Activated T-helper 2 cell treated with anti-CD3 and anti-CD28 coated beads, Interferon-gamma antibody, Interleukin-2, Interleukin-4, amounts not matched to agents 10 μg/mL and 5 μg/mL and 100 μg/mL, durations not matched to agents 14 hours and 24 hours and 36 hours (primary cell): ENCODE measurements at regions not wholly inside any gene's neighbourhood (a gene's known extent, or its start where the extent isn't known, plus 50 kb on each side); places are given as distances from the start of the nearest gene placed in this dataset.

Experiments
- DNase-seq: peaks from one replicate; pipeline ENCODE4 v3.0.0; 2021; ENCODE audit warnings: low spot score
- H3K27ac Mint-ChIP-seq: one replicate; pipeline ENCODE4 v1.8.0; 2021; ENCODE audit warnings: mixed read lengths
- H3K27me3 Mint-ChIP-seq: one replicate; pipeline ENCODE4 v1.8.0; 2021; ENCODE audit warnings: low read depth, mixed read lengths
- H3K36me3 Mint-ChIP-seq: one replicate; pipeline ENCODE4 v1.8.0; 2021; ENCODE audit warnings: low read depth, mixed read lengths
- H3K4me1 Mint-ChIP-seq: one replicate; pipeline ENCODE4 v1.8.0; 2021; ENCODE audit warnings: low read depth, mixed read lengths
- H3K4me3 Mint-ChIP-seq: one replicate; pipeline ENCODE4 v1.8.0; 2021; ENCODE audit warnings: low read depth, mild to moderate bottlenecking, moderate library complexity, mixed read lengths
- H3K9me3 Mint-ChIP-seq: one replicate; pipeline ENCODE4 v1.8.0; 2021; ENCODE audit warnings: mixed read lengths
- intact Hi-C: fragments of 100-400 bp; cut with micrococcal nuclease; formaldehyde crosslinking; loops from one replicate; pipeline ENCODE4 v1.15.1; 2023

DNA sequence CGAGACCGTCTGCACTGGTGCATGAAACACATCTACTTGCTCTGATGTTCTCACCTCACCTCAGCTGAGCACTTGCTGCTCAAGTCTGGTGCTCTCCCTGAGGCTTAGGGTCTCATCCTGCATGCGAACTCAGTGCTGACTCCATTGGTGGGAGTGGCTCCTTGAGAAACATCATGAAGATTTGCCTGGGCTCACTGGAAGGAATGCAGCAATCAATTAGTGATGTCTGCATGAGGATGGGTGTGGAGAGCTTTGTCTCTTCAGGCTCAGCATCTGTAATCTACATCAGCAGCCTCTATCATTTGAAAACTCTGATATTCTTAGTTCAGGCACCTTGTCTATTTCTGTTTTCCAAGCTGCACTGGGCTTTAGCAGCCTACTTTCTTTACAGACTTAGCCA lies 204.4 kb downstream of the IRF8 start:
- no peak overlapping the region for H3K4me3 Mint-ChIP-seq
- no peaks in the 10 kb centered on the region for H3K4me1 Mint-ChIP-seq
- H3K36me3 Mint-ChIP-seq = no peaks in the 10 kb centered on the region
- intact Hi-C loops = no loop called here
- H3K27me3 Mint-ChIP-seq = no peaks in the 10 kb centered on the region
- no peak for DNase-seq
- no peaks in the 10 kb centered on the region for H3K9me3 Mint-ChIP-seq
- H3K27ac Mint-ChIP-seq = no peak overlapping the region

DNA sequence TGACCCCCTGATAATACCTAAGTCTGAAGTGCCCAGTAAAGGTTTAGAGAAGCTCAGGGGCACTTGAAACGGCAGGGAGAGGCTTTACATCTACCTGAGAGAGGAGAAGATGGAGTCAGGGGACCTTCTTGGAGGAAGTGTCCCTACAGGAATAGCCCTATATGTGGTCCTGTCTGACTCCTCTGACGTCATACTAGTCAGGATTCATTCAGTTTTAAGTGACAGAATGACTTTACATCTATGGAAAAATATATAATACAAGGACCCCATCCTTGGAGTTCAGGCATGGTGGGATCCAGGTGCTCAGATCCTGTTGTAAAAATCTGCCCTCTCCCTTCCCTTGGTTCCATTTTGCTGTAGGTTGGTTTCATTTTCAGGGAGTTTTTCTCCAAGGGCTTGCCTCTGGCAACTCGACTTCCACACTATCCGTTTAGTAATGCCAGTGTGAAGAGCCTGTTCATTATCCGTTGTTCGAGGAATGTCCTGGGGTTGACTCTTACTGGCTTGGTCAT lies 205.6 kb downstream of the IRF8 start:
- Mint-ChIP-seq H3K4me1 (no peaks in the 10 kb centered on the region), H3K27me3 (no peaks in the 10 kb centered on the region), H3K4me3 (no peak overlapping the region), H3K27ac (no peak overlapping the region), H3K36me3 (no peaks in the 10 kb centered on the region), H3K9me3 (no peaks in the 10 kb centered on the region)
- DNase-seq = no peak
- intact Hi-C loops = no loop called here

DNA sequence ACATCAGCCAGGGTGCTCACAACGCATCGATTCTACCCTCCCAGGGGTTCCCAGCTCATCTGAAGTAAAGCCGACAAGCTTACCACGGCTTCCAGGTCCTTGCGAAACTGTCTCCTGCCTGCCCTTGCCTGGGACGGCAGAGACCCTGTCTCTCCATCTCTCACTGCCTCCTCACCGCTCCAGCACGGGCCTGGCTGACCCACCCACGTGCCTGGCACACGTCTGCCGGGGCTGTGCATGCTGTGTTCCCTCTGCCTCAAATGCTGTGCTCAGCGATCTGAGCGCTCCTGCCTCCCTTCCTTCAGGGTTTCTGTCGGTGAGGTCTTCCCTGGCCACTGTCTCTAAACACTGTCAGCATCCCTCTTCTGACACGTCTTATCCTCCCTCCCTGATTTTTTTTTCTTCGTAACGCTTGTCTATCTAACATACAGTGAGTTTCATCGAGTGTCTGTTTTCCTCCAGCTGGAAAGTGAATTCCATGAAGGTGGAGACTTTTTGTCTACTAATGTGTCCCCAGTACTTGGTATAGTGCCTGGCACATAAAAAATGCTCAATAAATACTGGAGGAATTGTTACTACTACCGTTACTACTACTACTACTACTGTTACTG lies 208.4 kb downstream of the IRF8 start:
- H3K27ac Mint-ChIP-seq = no peak overlapping the region
- no peak overlapping the region for H3K4me3 Mint-ChIP-seq
- no peaks in the 10 kb centered on the region for H3K9me3 Mint-ChIP-seq
- H3K27me3 Mint-ChIP-seq = no peaks in the 10 kb centered on the region
- DNase-seq = no peak
- H3K4me1 Mint-ChIP-seq = no peaks in the 10 kb centered on the region
- no peaks in the 10 kb centered on the region for H3K36me3 Mint-ChIP-seq
- intact Hi-C loops = no loop called here

DNA sequence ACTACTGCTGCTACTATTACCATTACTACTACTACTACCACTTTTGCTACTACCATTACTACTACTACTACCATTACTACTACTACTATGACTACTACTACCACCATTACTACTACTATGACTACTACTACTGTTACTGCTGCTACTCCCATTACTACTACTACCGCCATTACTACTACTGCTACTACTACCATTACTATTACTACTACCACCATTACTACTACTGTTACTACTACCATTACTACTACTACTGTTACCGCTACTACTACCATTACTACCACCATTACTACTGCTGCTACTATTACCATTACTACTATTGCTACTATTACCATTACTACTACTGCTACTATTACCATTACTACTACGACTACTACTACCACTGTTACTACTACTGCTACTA lies 209.1 kb downstream of the IRF8 start:
- DNase-seq = no peak
- Mint-ChIP-seq H3K27ac (no peak overlapping the region), H3K36me3 (no peaks in the 10 kb centered on the region), H3K9me3 (no peaks in the 10 kb centered on the region), H3K4me1 (no peaks in the 10 kb centered on the region), H3K27me3 (no peaks in the 10 kb centered on the region), H3K4me3 (no peak overlapping the region)
- intact Hi-C loops = no loop called here

DNA sequence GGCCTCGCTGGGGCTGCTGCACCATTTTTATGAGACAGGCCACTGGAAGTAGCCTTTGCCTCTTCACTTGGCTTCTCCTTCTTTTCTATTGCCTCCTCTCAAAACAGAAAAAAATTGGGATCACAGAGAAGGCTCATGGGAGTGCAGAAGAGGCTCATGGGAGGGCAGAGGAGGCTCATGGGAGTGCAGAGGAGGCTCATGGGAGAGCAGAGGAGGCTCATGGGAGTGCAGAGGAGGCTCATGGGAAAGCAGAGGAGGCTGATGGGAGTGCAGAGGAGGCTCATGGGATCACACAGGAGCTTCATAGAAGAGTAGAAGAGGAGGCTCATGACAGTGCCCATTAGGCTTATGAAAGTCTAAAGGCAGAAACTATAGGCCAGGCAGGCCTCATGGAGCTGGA lies 211.2 kb downstream of the IRF8 start:
- DNase-seq = no peak
- Mint-ChIP-seq H3K27ac (no peak overlapping the region), H3K27me3 (no peaks in the 10 kb centered on the region), H3K36me3 (no peaks in the 10 kb centered on the region), H3K4me3 (no peak overlapping the region), H3K9me3 (no peaks in the 10 kb centered on the region), H3K4me1 (no peaks in the 10 kb centered on the region)
- intact Hi-C loops = no loop called here

DNA sequence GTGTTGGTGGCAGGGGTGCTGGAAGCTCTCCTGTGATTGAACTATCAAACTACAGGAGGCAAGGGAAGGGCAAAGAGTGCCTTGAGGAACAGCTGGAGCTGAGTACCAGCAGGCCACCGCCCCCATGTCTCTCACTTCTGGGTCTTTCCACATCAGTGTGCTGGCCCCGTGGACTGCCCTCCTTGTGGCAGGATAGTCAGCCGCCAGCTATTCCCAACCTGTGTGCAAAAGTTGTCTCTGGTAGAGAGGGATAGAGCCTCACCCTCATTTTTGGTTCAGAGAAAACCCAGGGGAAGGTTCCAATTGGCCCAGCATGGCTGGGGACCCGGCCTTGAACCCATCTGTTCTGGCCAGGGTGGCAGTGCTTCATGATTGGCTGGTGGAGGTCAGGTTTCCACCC lies 211.8 kb downstream of the IRF8 start:
- H3K27ac Mint-ChIP-seq = no peak overlapping the region
- H3K36me3 Mint-ChIP-seq = no peaks in the 10 kb centered on the region
- no peaks in the 10 kb centered on the region for H3K4me1 Mint-ChIP-seq
- no peaks in the 10 kb centered on the region for H3K9me3 Mint-ChIP-seq
- no peak overlapping the region for H3K4me3 Mint-ChIP-seq
- intact Hi-C loops = no loop called here
- DNase-seq = no peak
- no peaks in the 10 kb centered on the region for H3K27me3 Mint-ChIP-seq

DNA sequence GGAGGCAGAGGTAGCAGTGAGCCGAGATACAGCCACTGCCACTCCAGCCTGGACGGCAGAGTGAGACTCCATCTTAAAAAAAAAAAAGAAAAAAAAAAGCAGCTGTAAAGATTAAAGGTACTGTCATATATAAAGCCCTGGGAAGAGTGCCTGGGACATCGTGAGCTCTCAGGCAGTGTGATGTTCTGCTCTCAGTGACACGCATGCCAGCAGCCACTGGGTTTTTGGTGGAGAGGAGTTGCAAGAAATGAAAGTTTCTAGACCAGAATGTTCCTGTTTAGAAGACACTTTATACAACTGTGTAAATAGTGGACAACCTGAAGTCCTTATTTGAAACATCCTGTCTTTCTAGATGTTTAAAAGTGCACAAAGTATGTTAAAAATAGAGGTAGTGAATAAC lies 213.2 kb downstream of the IRF8 start:
- H3K4me3 Mint-ChIP-seq = no peak overlapping the region
- H3K4me1 Mint-ChIP-seq = no peaks in the 10 kb centered on the region
- DNase-seq = no peak
- no peaks in the 10 kb centered on the region for H3K27me3 Mint-ChIP-seq
- no peaks in the 10 kb centered on the region for H3K36me3 Mint-ChIP-seq
- intact Hi-C loops = no loop called here
- no peak overlapping the region for H3K27ac Mint-ChIP-seq
- no peaks in the 10 kb centered on the region for H3K9me3 Mint-ChIP-seq

DNA sequence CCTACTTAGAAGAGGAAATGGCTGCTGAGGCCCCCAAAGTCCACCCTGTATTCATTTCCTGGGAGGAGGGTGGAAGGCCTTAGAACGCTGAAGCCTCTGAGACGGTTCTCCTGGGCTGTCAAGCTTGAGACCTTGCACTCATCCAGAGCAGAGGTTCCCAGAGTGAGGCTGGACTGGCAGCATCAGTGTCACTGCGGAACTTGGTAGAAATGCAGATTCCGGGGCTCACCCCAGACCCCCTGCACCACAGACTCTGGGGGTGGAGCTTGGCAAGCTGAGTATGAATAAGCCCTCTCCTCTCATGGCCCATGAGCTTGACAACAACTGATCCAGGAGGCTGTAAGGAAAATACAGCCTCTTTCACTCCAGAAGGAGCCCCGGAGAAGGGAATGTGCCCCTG lies 218.3 kb downstream of the IRF8 start:
- Mint-ChIP-seq H3K9me3 (no peaks in the 10 kb centered on the region), H3K4me1 (peaks cover 4% of the 10 kb centered on the region), H3K27me3 (peaks cover 12% of the 10 kb centered on the region)

DNA sequence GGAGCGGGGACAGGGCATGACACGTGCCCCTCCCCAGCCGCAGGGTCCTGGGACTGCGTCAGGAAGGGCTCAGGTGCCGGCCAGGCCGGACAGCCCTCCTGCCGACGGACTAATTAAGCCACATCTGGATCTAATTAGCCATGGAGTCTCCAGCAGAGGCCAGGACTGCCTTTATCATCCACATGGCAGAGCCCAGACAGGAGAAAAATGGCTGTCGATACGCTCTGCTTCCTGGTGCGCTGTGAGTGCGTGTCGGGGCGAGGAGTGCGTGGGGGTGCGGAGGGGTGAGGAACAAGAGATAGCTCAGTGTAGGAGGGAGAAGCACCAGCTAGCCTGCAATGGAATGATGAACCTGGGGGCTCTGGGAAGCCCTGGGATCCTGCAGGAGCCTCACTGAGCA lies 218.8 kb downstream of the IRF8 start:
- H3K27me3 Mint-ChIP-seq = peaks cover 12% of the 10 kb centered on the region
- peaks cover 4% of the 10 kb centered on the region for H3K4me1 Mint-ChIP-seq
- no peak for DNase-seq
- intact Hi-C loops = no loop called here
- H3K36me3 Mint-ChIP-seq = no peaks in the 10 kb centered on the region
- no peak overlapping the region for H3K27ac Mint-ChIP-seq
- H3K4me3 Mint-ChIP-seq = no peak overlapping the region
- no peaks in the 10 kb centered on the region for H3K9me3 Mint-ChIP-seq

More for the DNA sequence above, 218.3 kb downstream of the IRF8 start:
- Mint-ChIP-seq H3K36me3 (no peaks in the 10 kb centered on the region), H3K4me3 (no peak overlapping the region), H3K27ac (no peak overlapping the region)
- intact Hi-C loops = no loop called here
- DNase-seq = no peak

DNA sequence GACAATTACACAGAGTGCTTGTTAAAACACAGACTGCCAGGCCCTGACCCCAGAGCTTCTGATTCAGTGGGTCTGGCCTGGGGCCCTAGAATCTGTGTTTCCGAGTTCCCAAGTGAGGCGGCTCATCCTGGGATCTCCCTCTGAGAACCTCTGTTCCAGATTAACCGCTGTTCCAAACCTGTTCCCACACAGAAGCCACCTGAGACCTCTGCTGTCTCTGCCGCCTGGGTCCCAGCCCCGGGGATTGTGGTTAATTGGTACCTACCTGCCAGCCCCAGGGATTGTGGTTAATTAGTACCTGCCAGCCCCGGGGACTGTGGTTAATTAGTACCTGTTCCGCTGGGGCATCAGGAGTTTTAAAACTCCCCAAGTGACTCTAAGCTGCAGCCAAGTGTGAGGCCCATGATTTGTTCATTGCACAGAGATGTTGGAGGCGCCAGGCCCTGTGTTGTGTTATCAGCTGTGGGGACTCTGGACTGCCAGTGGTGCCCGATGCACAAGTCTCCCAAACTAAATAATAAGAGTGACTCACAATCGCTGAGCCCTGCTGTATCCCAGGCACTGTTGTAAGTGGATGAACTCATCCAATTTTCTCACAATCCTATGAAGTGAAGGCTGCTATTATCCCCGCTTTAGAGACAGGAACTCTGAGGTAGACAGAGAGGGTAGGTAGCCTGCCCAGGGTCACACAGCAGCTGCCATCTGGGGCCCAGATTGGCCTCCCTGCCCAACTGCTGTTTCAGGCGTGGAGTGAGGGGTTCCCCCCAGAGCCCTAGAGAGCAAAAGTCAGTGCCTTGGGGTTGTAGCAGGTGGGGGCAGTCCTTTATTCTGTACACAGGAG lies 219.7 kb downstream of the IRF8 start:
- H3K36me3 Mint-ChIP-seq = no peaks in the 10 kb centered on the region
- no peak overlapping the region for H3K4me3 Mint-ChIP-seq
- H3K27ac Mint-ChIP-seq = no peak overlapping the region
- peaks cover 12% of the 10 kb centered on the region for H3K27me3 Mint-ChIP-seq
- no peaks in the 10 kb centered on the region for H3K9me3 Mint-ChIP-seq
- intact Hi-C loops = no loop called here
- peaks cover 4% of the 10 kb centered on the region for H3K4me1 Mint-ChIP-seq
- no peak for DNase-seq

DNA sequence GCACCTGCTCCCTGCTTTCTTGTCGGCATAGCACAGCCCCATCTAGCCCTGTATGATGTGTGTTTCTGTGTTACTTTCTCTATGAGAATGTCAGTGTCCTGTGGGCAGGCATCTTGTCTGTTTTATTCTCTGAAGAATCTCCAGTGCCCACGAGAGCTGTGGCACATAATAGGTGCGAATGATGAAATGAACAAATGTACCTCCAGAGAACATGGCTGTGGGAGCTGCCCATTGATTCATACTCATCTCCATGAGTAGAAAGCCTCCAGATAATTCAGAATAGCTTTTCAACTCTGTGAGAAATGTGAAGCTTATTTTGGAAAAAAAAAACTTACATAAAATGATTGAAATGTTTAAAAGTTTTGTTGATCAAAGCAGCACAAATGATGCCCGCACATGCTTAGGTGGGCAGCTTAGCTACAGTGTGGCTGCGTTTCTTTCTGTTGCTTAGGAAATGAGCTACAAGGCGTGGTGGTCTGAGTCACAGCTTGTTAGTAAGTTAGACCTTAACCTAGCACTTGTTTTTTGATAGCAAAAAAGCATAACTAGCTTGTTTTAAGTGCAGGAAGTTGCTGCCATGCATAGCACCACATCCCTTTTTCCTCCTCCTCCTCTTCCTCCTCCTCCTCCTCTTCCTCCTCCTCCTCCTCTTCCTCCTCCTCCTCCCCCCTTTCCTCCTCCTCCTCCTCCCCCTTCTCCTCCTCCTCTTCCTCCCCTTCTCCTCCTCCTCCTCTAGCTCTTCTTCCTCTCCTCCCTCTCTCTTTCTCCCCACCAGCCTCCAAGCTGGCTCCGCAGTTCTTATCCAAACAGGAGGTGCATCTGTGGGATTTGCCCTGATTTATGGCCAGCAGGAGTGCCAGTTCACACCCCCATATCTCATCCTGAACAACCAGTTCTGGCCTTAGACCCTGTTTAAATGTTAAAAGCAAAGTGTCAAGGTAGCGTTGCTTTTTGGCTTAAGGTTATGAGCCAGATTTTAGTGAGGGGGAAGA lies 221.5 kb downstream of the IRF8 start:
- no peaks in the 10 kb centered on the region for H3K9me3 Mint-ChIP-seq
- intact Hi-C loops = no loop called here
- no peaks in the 10 kb centered on the region for H3K36me3 Mint-ChIP-seq
- H3K27me3 Mint-ChIP-seq = peaks cover 17% of the 10 kb centered on the region
- H3K27ac Mint-ChIP-seq = no peak overlapping the region
- peaks cover 4% of the 10 kb centered on the region for H3K4me1 Mint-ChIP-seq
- H3K4me3 Mint-ChIP-seq = no peak overlapping the region
- no peak for DNase-seq

DNA sequence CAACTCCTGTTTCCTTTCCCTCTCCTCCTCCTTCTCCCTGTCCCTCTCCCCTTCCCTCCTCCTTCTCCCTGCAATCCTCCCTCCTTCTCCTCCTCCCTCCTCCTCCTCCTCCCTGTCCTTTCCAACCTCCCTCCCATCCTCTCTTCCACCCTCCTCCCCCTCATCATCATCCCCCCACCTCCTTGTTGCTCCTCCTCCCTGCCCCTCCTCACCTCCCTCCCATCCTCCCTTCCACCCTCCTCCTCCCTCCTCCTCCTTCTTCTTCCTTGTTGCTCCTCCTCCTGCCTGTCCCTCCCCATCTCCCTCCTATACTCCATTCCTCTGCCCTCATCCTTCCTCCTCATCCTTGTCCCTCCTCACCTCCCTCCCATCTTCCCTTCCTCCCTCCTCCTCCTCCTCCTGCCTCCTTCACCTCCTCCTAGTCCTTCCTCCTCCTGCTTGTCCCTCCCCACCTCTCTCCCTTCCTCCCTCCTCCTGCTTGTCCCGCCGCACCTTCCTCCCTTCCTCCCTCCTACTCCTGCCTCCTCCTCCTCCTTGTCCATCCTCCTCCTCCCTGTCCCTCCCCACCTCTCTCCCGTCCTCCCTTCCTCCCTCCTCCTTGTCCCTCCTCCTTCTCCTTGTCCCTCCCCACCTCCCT lies 222.5 kb downstream of the IRF8 start:
- intact Hi-C loops = no loop called here
- no peak for DNase-seq

More for the DNA sequence above, 222.5 kb downstream of the IRF8 start:
- Mint-ChIP-seq H3K27me3 (peaks cover 17% of the 10 kb centered on the region), H3K4me3 (no peak overlapping the region), H3K4me1 (peaks cover 4% of the 10 kb centered on the region), H3K27ac (no peak overlapping the region), H3K9me3 (no peaks in the 10 kb centered on the region), H3K36me3 (no peaks in the 10 kb centered on the region)
